ENCODE measurements at regions not wholly inside any gene's neighbourhood (a gene's known extent, or its start where the extent isn't known, plus 50 kb on each side); places are given as distances from the start of the nearest gene placed in this dataset.

GRCh38 chr14:104366931-104367865 is 212.4 kb upstream of the C14orf180 start:
- no peak for TF ChIP-seq POLR2A (IDR thresholded peaks at IDR 0.05; ENCODE audit: low read length)
- no peak for TF ChIP-seq MYC (IDR thresholded peaks at IDR 0.05; ENCODE audit: borderline replicate concordance, low read length)
- TF ChIP-seq CEBPB (IDR thresholded peaks at IDR 0.05) = no peak
- no peak for TF ChIP-seq REST (IDR thresholded peaks at IDR 0.05)
- TF ChIP-seq CTCF (IDR thresholded peaks at IDR 0.05) = no peak

Data from A549 (cell line).